ENCODE measurements at regions not wholly inside any gene's neighbourhood (a gene's known extent, or its start where the extent isn't known, plus 50 kb on each side); places are given as distances from the start of the nearest gene placed in this dataset.

DNA sequence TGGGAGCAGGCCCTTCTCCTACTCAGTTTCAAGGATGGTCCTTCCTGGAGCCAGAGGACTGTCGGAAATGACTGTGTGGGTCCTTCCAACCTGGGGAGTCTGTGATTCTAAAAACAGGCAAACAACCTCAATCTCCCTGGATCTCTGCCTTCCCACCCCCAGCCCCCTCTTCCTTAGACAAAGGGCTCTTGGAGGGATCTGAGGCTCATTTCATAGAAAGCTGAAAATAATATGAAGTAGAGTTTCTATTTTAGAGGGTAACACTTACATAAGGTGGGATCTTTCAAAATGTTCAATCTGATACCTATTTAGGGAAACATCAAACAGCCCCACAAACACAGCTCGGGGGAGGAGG is 69.4 kb downstream of the RHOB start:
- Mint-ChIP-seq H3K27me3 (peaks cover 2% of the 10 kb centered on the region), H3K4me3 (no peak overlapping the region), H3K9me3 (peaks cover 1 to 4% (median 3%) of the 10 kb centered on the region in 3 donors), H3K27ac (no peak overlapping the region), H3K36me3 (peaks cover 2% of the 10 kb centered on the region), H3K4me1 (peaks cover 0 to 2% (median 0%) of the 10 kb centered on the region in 3 donors)

DNA sequence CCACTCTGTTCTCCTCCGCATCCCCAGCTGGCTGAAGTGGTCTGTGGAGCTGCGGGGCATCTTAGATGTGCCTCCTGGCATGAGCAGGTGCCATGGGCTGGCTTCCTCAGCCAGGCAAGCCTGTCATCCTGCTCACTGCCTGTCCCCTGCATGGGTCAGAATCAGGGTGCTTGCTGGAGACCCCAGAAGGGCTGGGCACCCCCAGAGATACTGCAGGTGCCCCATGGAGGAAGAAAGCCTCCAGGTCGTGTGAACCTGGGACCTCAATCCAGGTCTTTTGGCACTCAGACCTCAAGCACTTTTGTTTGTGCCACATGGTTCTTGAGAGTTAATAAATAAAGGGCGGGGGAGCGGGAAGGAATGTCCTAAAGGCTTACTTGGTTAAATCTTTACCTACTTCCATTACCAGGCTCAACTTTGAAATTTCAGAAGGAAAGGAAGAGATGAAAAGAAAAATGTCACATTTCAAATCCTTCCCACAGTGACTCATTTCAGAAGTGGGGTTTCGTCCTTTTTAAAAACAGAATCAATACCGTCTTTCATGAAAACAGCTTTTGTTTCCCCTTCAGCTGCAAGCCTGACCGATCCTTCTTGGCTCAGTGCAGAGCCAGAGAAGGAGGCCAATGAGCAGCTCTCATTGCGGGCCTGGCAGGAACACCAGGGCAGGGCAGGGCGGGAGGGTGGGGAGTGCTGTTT is 69.9 kb downstream of the RHOB start:
- no peak overlapping the region for H3K27ac Mint-ChIP-seq
- peaks cover 0 to 2% (median 0%) of the 10 kb centered on the region in 3 donors for H3K4me1 Mint-ChIP-seq
- H3K9me3 Mint-ChIP-seq = peaks cover 1 to 4% (median 3%) of the 10 kb centered on the region in 3 donors
- no peak overlapping the region for H3K4me3 Mint-ChIP-seq
- H3K36me3 Mint-ChIP-seq = peaks cover 2% of the 10 kb centered on the region
- no peaks in the 10 kb centered on the region for H3K27me3 Mint-ChIP-seq

- H3K27me3 Mint-ChIP-seq = peaks cover 3% of the 10 kb centered on the region
- H3K27ac Mint-ChIP-seq = no peak overlapping the region
- peaks cover 1 to 4% (median 3%) of the 10 kb centered on the region in 3 donors for H3K9me3 Mint-ChIP-seq
- H3K4me1 Mint-ChIP-seq = peaks cover 3 to 5% (median 5%) of the 10 kb centered on the region in 3 donors
- H3K36me3 Mint-ChIP-seq = no peaks in the 10 kb centered on the region
- no peak overlapping the region for H3K4me3 Mint-ChIP-seq
Measured at GRCh38 chr2:20519309-20519708, 72.4 kb downstream of the RHOB start.

- no peaks in the 10 kb centered on the region for H3K36me3 Mint-ChIP-seq
- no peak overlapping the region for H3K4me3 Mint-ChIP-seq
- no peak overlapping the region for H3K27ac Mint-ChIP-seq
- peaks cover 6% of the 10 kb centered on the region for H3K27me3 Mint-ChIP-seq
- peaks cover 0 to 3% (median under 1%) of the 10 kb centered on the region in 3 donors for H3K9me3 Mint-ChIP-seq
- H3K4me1 Mint-ChIP-seq = peaks cover 10 to 13% (median 12%) of the 10 kb centered on the region in 3 donors
Measured at GRCh38 chr2:20520128-20520527, 73.3 kb downstream of the RHOB start.

GRCh38 chr2:20521193-20521592 is 74.3 kb downstream of the RHOB start:
- Mint-ChIP-seq H3K36me3 (no peaks in the 10 kb centered on the region), H3K27me3 (peaks cover 6% of the 10 kb centered on the region), H3K9me3 (no peaks in the 10 kb centered on the region), H3K4me3 (no peak overlapping the region), H3K4me1 (peaks cover 10 to 22% (median 15%) of the 10 kb centered on the region in 3 donors), H3K27ac (no peak overlapping the region)

DNA sequence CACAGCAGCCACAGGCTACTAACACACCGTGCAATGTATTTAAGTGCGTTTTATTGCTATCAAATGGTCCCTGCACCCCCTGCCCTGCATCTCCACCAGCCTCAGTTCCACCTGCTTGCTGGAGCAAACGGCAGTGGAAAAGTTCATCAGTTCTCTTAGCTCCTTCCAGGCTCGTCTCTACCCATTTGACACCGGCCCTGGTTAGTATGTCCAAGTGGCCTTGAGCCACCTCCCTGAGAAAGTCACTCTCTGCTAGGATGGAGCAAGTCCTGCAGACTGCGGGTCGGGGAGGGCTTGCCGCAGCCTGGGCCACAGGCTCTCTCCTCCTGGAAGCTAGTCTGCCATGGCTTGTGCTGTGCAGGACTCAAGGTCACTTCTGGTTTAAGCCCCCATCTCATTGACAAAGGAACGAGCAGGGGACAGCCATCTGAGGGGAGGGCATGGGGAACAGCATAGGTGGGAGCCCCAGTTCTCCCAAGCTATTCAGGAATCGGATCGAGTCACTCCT is 74.9 kb downstream of the RHOB start:
- no peaks in the 10 kb centered on the region for H3K9me3 Mint-ChIP-seq
- H3K36me3 Mint-ChIP-seq = no peaks in the 10 kb centered on the region
- H3K27me3 Mint-ChIP-seq = peaks cover 6% of the 10 kb centered on the region
- H3K4me3 Mint-ChIP-seq = no peak overlapping the region
- H3K27ac Mint-ChIP-seq = no peak overlapping the region
- peaks cover 10 to 25% (median 17%) of the 10 kb centered on the region in 3 donors for H3K4me1 Mint-ChIP-seq

- Mint-ChIP-seq H3K9me3 (no peaks in the 10 kb centered on the region), H3K4me3 (peak overlapping the region in 1 of 4 donors; percentile 46), H3K27me3 (peaks cover 6% of the 10 kb centered on the region), H3K36me3 (no peaks in the 10 kb centered on the region), H3K4me1 (peaks cover 10 to 25% (median 17%) of the 10 kb centered on the region in 3 donors), H3K27ac (no peak overlapping the region)
Measured at GRCh38 chr2:20523073-20523798, 76.4 kb downstream of the RHOB start.

DNA sequence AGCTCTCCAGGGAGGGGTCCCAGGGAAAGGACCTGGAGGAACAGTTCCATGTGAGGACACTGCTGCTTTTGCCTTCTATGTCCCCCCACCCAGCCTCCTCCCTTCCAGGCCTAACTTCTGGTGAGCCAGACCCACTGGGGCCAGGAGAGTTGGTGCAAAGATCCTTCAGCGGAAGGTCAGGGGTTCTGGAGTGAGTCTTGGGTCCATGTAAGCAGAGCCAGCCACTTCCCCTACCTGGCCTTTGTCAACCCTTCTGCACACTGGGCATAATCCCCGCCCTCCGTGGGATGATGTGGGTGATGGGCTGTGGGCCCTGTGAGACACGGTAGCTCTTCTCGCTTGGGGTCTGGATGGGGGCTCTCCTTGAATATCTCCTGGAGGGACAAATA is 76.9 kb downstream of the RHOB start:
- peak overlapping the region in 1 of 4 donors; percentile 46 for H3K4me3 Mint-ChIP-seq
- no peaks in the 10 kb centered on the region for H3K9me3 Mint-ChIP-seq
- peaks cover 10 to 25% (median 17%) of the 10 kb centered on the region in 3 donors for H3K4me1 Mint-ChIP-seq
- peak overlapping the region in 1 of 3 donors; percentile 67 for H3K27ac Mint-ChIP-seq
- peaks cover 6% of the 10 kb centered on the region for H3K27me3 Mint-ChIP-seq
- H3K36me3 Mint-ChIP-seq = no peaks in the 10 kb centered on the region

DNA sequence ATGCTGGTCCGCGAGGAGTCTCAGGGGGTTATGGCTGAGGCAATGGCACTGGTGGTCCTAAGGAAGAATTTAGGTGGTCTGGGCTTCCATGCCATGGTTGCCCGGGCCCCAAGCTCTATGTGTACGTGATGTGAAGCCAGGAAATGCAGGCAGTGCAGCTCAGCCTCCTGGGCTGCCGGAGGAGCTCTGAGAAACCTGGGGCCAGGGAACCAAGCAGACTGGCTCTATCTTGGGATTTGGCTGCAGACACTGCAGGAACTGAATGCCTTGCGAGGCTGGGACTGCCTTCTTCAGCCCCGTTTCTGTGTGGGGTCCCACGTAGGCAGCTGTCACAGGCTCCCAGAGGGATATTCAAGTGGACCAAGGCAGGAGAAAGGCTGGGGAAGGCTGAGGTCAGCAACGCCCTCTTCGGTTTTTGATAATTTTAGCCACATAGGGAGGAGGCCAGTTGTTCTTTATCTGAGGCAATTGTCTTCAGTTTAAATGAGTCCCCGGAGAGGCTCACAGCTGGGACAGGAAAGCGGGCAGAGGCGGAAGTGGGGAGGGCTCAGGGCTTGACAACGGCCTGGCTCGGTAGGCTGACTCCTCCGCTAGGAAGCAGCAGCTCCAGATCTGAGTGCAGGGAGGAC is 77.7 kb downstream of the RHOB start:
- H3K4me3 Mint-ChIP-seq = peak overlapping the region in 3 of 4 donors; percentile 70 to 95 (median 87)
- peak overlapping the region in 2 of 3 donors; percentile 40 to 67 for H3K27ac Mint-ChIP-seq
- peaks cover 6% of the 10 kb centered on the region for H3K27me3 Mint-ChIP-seq
- H3K4me1 Mint-ChIP-seq = peaks cover 10 to 25% (median 17%) of the 10 kb centered on the region in 3 donors
- H3K9me3 Mint-ChIP-seq = no peaks in the 10 kb centered on the region
- H3K36me3 Mint-ChIP-seq = no peaks in the 10 kb centered on the region

- no peaks in the 10 kb centered on the region for H3K9me3 Mint-ChIP-seq
- peak overlapping the region in 3 of 4 donors; percentile 70 to 95 (median 87) for H3K4me3 Mint-ChIP-seq
- H3K36me3 Mint-ChIP-seq = no peaks in the 10 kb centered on the region
- H3K27me3 Mint-ChIP-seq = peaks cover 6% of the 10 kb centered on the region
- H3K4me1 Mint-ChIP-seq = peaks cover 10 to 25% (median 17%) of the 10 kb centered on the region in 3 donors
- peak overlapping the region in 1 of 3 donors; percentile 34 for H3K27ac Mint-ChIP-seq
Measured at GRCh38 chr2:20525041-20526035, 78.5 kb downstream of the RHOB start.

- no peak overlapping the region for H3K4me3 Mint-ChIP-seq
- H3K9me3 Mint-ChIP-seq = no peaks in the 10 kb centered on the region
- peaks cover 10 to 25% (median 17%) of the 10 kb centered on the region in 3 donors for H3K4me1 Mint-ChIP-seq
- no peak overlapping the region for H3K27ac Mint-ChIP-seq
- H3K36me3 Mint-ChIP-seq = no peaks in the 10 kb centered on the region
- peaks cover 6% of the 10 kb centered on the region for H3K27me3 Mint-ChIP-seq
Measured at GRCh38 chr2:20526160-20526559, 79.3 kb downstream of the RHOB start.

GRCh38 chr2:20526708-20527107 is 79.8 kb downstream of the RHOB start:
- Mint-ChIP-seq H3K4me3 (no peak overlapping the region), H3K9me3 (no peaks in the 10 kb centered on the region), H3K27me3 (peaks cover 6% of the 10 kb centered on the region), H3K36me3 (no peaks in the 10 kb centered on the region), H3K27ac (no peak overlapping the region), H3K4me1 (peaks cover 10 to 25% (median 17%) of the 10 kb centered on the region in 3 donors)

DNA sequence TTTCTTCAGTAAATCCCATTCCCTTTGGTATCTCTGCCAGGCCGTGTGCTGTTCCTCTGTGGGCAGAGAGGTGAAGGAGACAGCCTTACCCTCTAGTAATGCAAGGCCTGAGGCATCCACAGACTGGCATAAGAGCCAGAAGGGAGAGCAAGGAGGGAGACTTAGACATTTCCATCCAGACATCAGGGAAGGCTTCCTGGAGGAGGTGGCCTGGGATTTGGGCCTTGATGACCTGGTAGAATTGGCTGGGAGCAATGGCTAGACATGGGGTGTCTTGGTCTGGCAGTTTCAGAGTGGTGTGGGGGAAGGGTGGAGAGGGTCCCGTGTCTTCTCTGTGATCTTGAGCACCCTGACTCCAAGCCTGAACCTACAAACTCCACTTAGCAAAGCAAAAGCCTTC is 81.8 kb downstream of the RHOB start:
- peaks cover 10 to 24% (median 17%) of the 10 kb centered on the region in 3 donors for H3K4me1 Mint-ChIP-seq
- H3K36me3 Mint-ChIP-seq = peaks cover 1% of the 10 kb centered on the region
- no peak overlapping the region for H3K27ac Mint-ChIP-seq
- no peaks in the 10 kb centered on the region for H3K9me3 Mint-ChIP-seq
- H3K27me3 Mint-ChIP-seq = peaks cover 6% of the 10 kb centered on the region
- no peak overlapping the region for H3K4me3 Mint-ChIP-seq

- Mint-ChIP-seq H3K27ac (peak overlapping the region in 1 of 3 donors; percentile 1), H3K9me3 (no peaks in the 10 kb centered on the region), H3K4me1 (peaks cover 0 to 8% (median 4%) of the 10 kb centered on the region in 3 donors), H3K27me3 (peaks cover 10% of the 10 kb centered on the region), H3K36me3 (peaks cover 7% of the 10 kb centered on the region), H3K4me3 (no peak overlapping the region)
Measured at GRCh38 chr2:20530520-20530919, 83.6 kb downstream of the RHOB start.
